Heart left ventricle (tissue), 16 donors: ENCODE measurements at regions not wholly inside any gene's neighbourhood (a gene's known extent, or its start where the extent isn't known, plus 50 kb on each side); places are given as distances from the start of the nearest gene placed in this dataset.

Experiments used
- ATAC-seq, 4 donors: fragments of 200-7000 bp; cut with Tn5 transposase; one replicate each; pipeline ENCODE4 v1.9.1; 2020 to 2022; ENCODE audit warnings: moderate library complexity in 4 of 4, mild to moderate bottlenecking in 3 of 4, moderate number of reproducible peaks in 1 of 4
- DNase-seq, 5 donors: peaks; one replicate each; pipeline ENCODE4 v3.0.0-alpha.2; 2020
- H3K27ac ChIP-seq, 12 donors: fragments of 200-600 bp; sonication (generic) in 4 of 12; one replicate each; pipeline versions ENCODE4 v1.5.0 to v1.8.0; 2016 to 2022; ENCODE audit warnings: mild to moderate bottlenecking in 2 of 12
- H3K27me3 ChIP-seq, 9 donors: fragments of 200-600 bp; sonication (generic) in 2 of 9; one replicate each; pipeline versions ENCODE4 v1.5.1 to v1.8.0; 2016 to 2022; ENCODE audit warnings: mild to moderate bottlenecking in 3 of 9
- H3K36me3 ChIP-seq, 9 donors: fragments of 200-600 bp; sonication (generic) in 2 of 9; one replicate each; pipeline versions ENCODE4 v1.5.0 to v1.8.0; 2018 to 2022; ENCODE audit warnings: mild to moderate bottlenecking in 2 of 9
- H3K4me1 ChIP-seq, 12 donors: fragments of 200-600 bp; sonication (generic) in 4 of 12; one replicate each; pipeline versions ENCODE4 v1.5.0 to v1.8.0; 2016 to 2022; ENCODE audit warnings: mild to moderate bottlenecking in 3 of 12
- H3K4me3 ChIP-seq, 12 donors: fragments of 200-600 bp; sonication (generic) in 4 of 12; one replicate each; pipeline versions ENCODE4 v1.5.0 to v1.8.0; 2017 to 2022; ENCODE audit warnings: mild to moderate bottlenecking in 9 of 12, moderate library complexity in 4 of 12
- H3K9me3 ChIP-seq, 12 donors: fragments of 200-600 bp; sonication (generic) in 4 of 12; one replicate each; pipeline versions ENCODE4 v1.5.0 to v1.8.0; 2016 to 2022; ENCODE audit warnings: mild to moderate bottlenecking in 1 of 12
- CTCF ChIP-seq, 12 donors: fragments of 200-600 bp; sonication (generic) in 4 of 12; IDR thresholded peaks; one replicate each; pipeline versions ENCODE4 v1.5.0 to v1.8.0; 2018 to 2022; ENCODE audit warnings: antibody characterized with exemption in 12 of 12, mild to moderate bottlenecking in 5 of 12
- POLR2A ChIP-seq, 2 donors: fragments of 450-650 bp; IDR thresholded peaks; one replicate each; pipeline ENCODE4 v1.6.1; 2017; ENCODE audit warnings: antibody characterized with exemption in 2 of 2, mild to moderate bottlenecking in 2 of 2, moderate library complexity in 2 of 2
- WGBS, 4 donors: extraction: QIAGEN DNeasy Blood & Tissue Kit in 2 of 4; methylation state at CpG; one replicate each; pipeline versions ENCODE4 v1.1.5 to v1.1.7; 2013 to 2018; 5-methylcytosine and 5-hydroxymethylcytosine counted together
- intact Hi-C, 10 donors: fragments of 100-400 bp; cut with DNase I; formaldehyde crosslinking; loops; one replicate each; pipeline versions ENCODE4 v1.11.1 to v1.14.2; 2022
- donor health status: ischemic (EF 13 %, LVEDD 7.1; RV severe dilation, severe dysfunction).
- donor health status: healthy with polysubstance abuse.
- donor health status: DM: no; HTN: yes; CAD: no.
- donor health status: DM: no; HTN: no; CAD: no.
- donor health status: ischemic (EF 25% LVEDD 6.9; RV normal size, moderate dysfunction).
- donor health status: ischemic (EF 25% LVEDD 5.7; RV mildly dilated, moderate dysfunction).
- donor health status: healthy.
- donor health status: DM: yes; HTN: yes; CAD: no.
- donor health status: ischemic (EF 35%, LVEDD 5.7; RV mildly dilated, moderate dysfunction).
- donor health status: nonischemic (EF 11% LVEDD 7.7; RV severe dilation, severe dysfunction).
- donor health status: DM: yes; HTN: yes; CAD: no.
- donor health status: PGD.
- donor health status: ischemic (EF 29% LVEDD 5.4; RV normal size, mild dysfunction).
- donor health status: nonischemic (EF 23%, LVEDD 6.1; RV moderate dilation, normal function).

GRCh38 chr7:156509216-156509615, 131.4 kb upstream of the RNF32 start:
- 82 to 88% (median 87%) methylated on average over 3 of the region's 3 CpGs for WGBS, 4 donors
- intact Hi-C loops: no loop called here

DNA sequence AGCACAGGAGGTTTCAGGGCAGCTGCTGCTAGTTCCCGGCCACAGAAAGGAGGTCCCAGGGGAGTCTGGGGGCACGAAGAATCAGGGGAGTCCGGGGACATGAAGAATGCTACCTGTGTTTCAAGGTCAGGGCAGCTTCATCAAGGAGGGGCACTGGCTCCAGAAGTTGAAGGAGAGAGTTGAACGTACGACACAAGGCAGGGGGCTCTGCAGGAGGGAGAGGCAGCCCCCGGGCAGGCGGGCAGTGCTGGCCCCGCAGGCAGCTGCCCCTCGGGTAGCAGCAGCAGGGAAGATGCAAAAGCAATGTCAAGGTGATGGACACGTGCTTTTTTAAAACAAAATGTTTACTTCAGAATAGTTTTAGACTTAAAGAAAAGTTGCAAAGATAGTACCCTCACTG, 134.7 kb upstream of the RNF32 start:
- intact Hi-C loops: no loop called here
- ATAC-seq (no peak), DNase-seq (no peak)
- no peak overlapping the region for H3K4me3 ChIP-seq
- no peak for TF ChIP-seq POLR2A (IDR thresholded peaks at IDR 0.05)
- H3K27me3 ChIP-seq: no peaks in the 10 kb centered on the region
- H3K36me3 ChIP-seq: no peaks in the 10 kb centered on the region
- H3K4me1 ChIP-seq: no peaks in the 10 kb centered on the region
- 78 to 83% (median 79%) methylated on average over 10 of the region's 10 CpGs for WGBS, 4 donors
- H3K9me3 ChIP-seq: peaks cover 0 to 25% (median 8%) of the 10 kb centered on the region in 12 donors
- H3K27ac ChIP-seq: no peak overlapping the region

More at GRCh38 chr7:156509216-156509615, 131.4 kb upstream of the RNF32 start:
- Histone ChIP-seq H3K36me3 (no peaks in the 10 kb centered on the region), H3K9me3 (peaks cover 0 to 38% (median 16%) of the 10 kb centered on the region in 12 donors), H3K27ac (no peak overlapping the region), H3K4me1 (no peaks in the 10 kb centered on the region), H3K27me3 (no peaks in the 10 kb centered on the region), H3K4me3 (no peak overlapping the region)
- no peak for DNase-seq
- TF ChIP-seq CTCF (IDR thresholded peaks at IDR 0.05) (no peak), POLR2A (IDR thresholded peaks at IDR 0.05) (no peak)
- ATAC-seq: no peak

GRCh38 chr7:156504687-156505545, 135.7 kb upstream of the RNF32 start:
- intact Hi-C loops: no loop called here
- H3K36me3 ChIP-seq: no peaks in the 10 kb centered on the region
- H3K27ac ChIP-seq: no peak overlapping the region
- no peaks in the 10 kb centered on the region for H3K4me1 ChIP-seq
- no peak for TF ChIP-seq POLR2A (IDR thresholded peaks at IDR 0.05)
- no peak for TF ChIP-seq CTCF (IDR thresholded peaks at IDR 0.05)
- no peak for DNase-seq
- peak in 1 of 4 donors; percentile 31 for ATAC-seq
- WGBS, 4 donors: 79 to 86% (median 83%) methylated on average over 17 to 27 of the region's 27 CpGs
- H3K27me3 ChIP-seq: no peaks in the 10 kb centered on the region
- H3K9me3 ChIP-seq: peaks cover 0 to 19% (median 3%) of the 10 kb centered on the region in 12 donors
- H3K4me3 ChIP-seq: no peak overlapping the region

GRCh38 chr7:156504006-156504405, 136.6 kb upstream of the RNF32 start:
- ATAC-seq: no peak
- whole genome bisulfite sequencing, 4 donors: 86 to 93% (median 89%) methylated on average over 15 to 17 of the region's 17 CpGs
- no peak for TF ChIP-seq POLR2A (IDR thresholded peaks at IDR 0.05)
- no peak for TF ChIP-seq CTCF (IDR thresholded peaks at IDR 0.05)
- DNase-seq: no peak
- H3K4me3 ChIP-seq: no peak overlapping the region
- H3K27ac ChIP-seq: no peak overlapping the region
- H3K4me1 ChIP-seq: no peaks in the 10 kb centered on the region
- intact Hi-C loops: no loop called here
- no peaks in the 10 kb centered on the region for H3K27me3 ChIP-seq
- peaks cover 0 to 15% (median 2%) of the 10 kb centered on the region in 12 donors for H3K9me3 ChIP-seq
- H3K36me3 ChIP-seq: no peaks in the 10 kb centered on the region
